H1 (cell line): ENCODE measurements at regions not wholly inside any gene's neighbourhood (a gene's known extent, or its start where the extent isn't known, plus 50 kb on each side); places are given as distances from the start of the nearest gene placed in this dataset.

ENCODE experiments used
- CTCF ChIA-PET: fragments of 300-600 bp; sonication (Branson Sonifier 250); formaldehyde crosslinking; loops from one replicate; lab custom pipeline; 2021; ENCODE audit not compliant: partially characterized antibody; lab: Charles Lee
- POLR2A ChIA-PET: fragments of 300-600 bp; sonication (Branson Sonifier 250); formaldehyde crosslinking; loops from one replicate; lab custom pipeline; 2021; ENCODE audit warnings: inconsistent platforms; ENCODE audit not compliant: partially characterized antibody; lab: Charles Lee
- DNase-seq, 2 experiments: peaks; one replicate each; pipeline versions ENCODE4 v3.0.0 to v3.0.0-alpha.2; 2010 to 2022; ENCODE audit warnings: low spot score in 2 of 2, low read depth in 1 of 2, mixed read lengths in 1 of 2
- FAIRE-seq: peaks from 2 replicates; lab custom pipeline; 2011; peaks lifted over from hg19 to GRCh38; lab: Jason Lieb, UNC
- H2AFZ ChIP-seq: 2 replicates; pipeline ENCODE4 v1.8.1; 2012; ENCODE audit warnings: low read length, inconsistent platforms
- H2AK5ac ChIP-seq: 2 replicates; pipeline ENCODE4 v1.6.1; 2013; ENCODE audit warnings: low read depth, low read length
- H2BK120ac ChIP-seq: replicated peaks from 2 replicates; pipeline ENCODE3; 2013; ENCODE audit warnings: low read depth, low read length, inconsistent platforms
- H2BK12ac ChIP-seq: 2 replicates; pipeline ENCODE4 v1.6.1; 2013; ENCODE audit warnings: low read depth, low read length
- H2BK15ac ChIP-seq: 2 replicates; pipeline ENCODE4 v1.6.1; 2013; ENCODE audit warnings: low read length
- H2BK20ac ChIP-seq: 2 replicates; pipeline ENCODE4 v1.6.1; 2013; ENCODE audit warnings: low read length
- H2BK5ac ChIP-seq: 2 replicates; pipeline ENCODE4 v1.6.1; 2013; ENCODE audit warnings: low read depth, low read length
- H3K14ac ChIP-seq: 2 replicates; pipeline ENCODE4 v1.6.1; 2013; ENCODE audit warnings: inconsistent platforms; ENCODE audit not compliant: insufficient read length
- H3K18ac ChIP-seq: 2 replicates; pipeline ENCODE4 v1.6.1; 2013; ENCODE audit warnings: low read length; ENCODE audit errors: extremely low read depth
- H3K23ac ChIP-seq: 2 replicates; pipeline ENCODE4 v1.6.1; 2013; ENCODE audit warnings: inconsistent platforms; ENCODE audit not compliant: insufficient read length
- H3K23me2 ChIP-seq: 2 replicates; pipeline ENCODE4 v1.6.1; 2013; ENCODE audit warnings: low read depth, low read length
- H3K27ac ChIP-seq: 2 replicates; pipeline ENCODE4 v1.6.1; 2011; ENCODE audit warnings: low read depth, low read length, inconsistent platforms
- H3K27me3 ChIP-seq, 4 experiments: replicated peaks in 1 of 4; 1 replicate in 1 of 4; 2 replicates in 3 of 4; pipeline versions ENCODE4 v1.6.1 to v1.8.1; 2011 to 2013; ENCODE audit warnings: low read length in 3 of 4, mild to moderate bottlenecking in 3 of 4, inconsistent platforms in 2 of 4, mixed read lengths in 2 of 4, moderate library complexity in 1 of 4; ENCODE audit not compliant: control insufficient read depth in 3 of 4, insufficient read depth in 3 of 4; ENCODE audit errors: extremely low read depth in 1 of 4
- H3K36me3 ChIP-seq, 4 experiments: 2 replicates each; pipeline versions ENCODE4 v1.6.1 to v1.8.1; 2011 to 2013; ENCODE audit warnings: mild to moderate bottlenecking in 4 of 4, low read length in 3 of 4, moderate library complexity in 2 of 4, control low read depth in 1 of 4, inconsistent platforms in 1 of 4; ENCODE audit not compliant: insufficient read depth in 4 of 4, control insufficient read depth in 2 of 4
- H3K4ac ChIP-seq: replicated peaks from 2 replicates; pipeline ENCODE3; 2013; ENCODE audit warnings: low read length, low read depth, mixed read lengths, inconsistent platforms; ENCODE audit not compliant: insufficient read length
- H3K4me1 ChIP-seq, 4 experiments: replicated peaks in 1 of 4; 1 replicate in 1 of 4; 2 replicates in 3 of 4; pipeline versions ENCODE4 v1.6.1 to v1.8.1; 2011 to 2013; ENCODE audit warnings: low read length in 3 of 4, inconsistent platforms in 2 of 4, mixed read lengths in 1 of 4; ENCODE audit not compliant: insufficient read depth in 4 of 4, control insufficient read depth in 3 of 4
- H3K4me2 ChIP-seq, 2 experiments: 2 replicates each; pipeline versions ENCODE4 v1.6.1 to v1.8.1; 2011 to 2013; ENCODE audit warnings: low read depth in 2 of 2, low read length in 2 of 2, control low read depth in 1 of 2, inconsistent platforms in 1 of 2, mild to moderate bottlenecking in 1 of 2; ENCODE audit not compliant: insufficient read depth in 1 of 2
- H3K4me3 ChIP-seq, 4 experiments: fragments of 200-600, 300-600 bp in 1 of 4; sonication (generic), shearing (Covaris generic), sonication (Bioruptor Twin) in 1 of 4; 2 replicates each; pipeline versions ENCODE4 v1.5.1 to v1.8.1; 2011 to 2016; ENCODE audit warnings: low read length in 4 of 4, low read depth in 3 of 4, control low read depth in 2 of 4, inconsistent platforms in 2 of 4, mild to moderate bottlenecking in 2 of 4, mixed read lengths in 1 of 4, moderate library complexity in 1 of 4; ENCODE audit not compliant: insufficient read depth in 2 of 4; ENCODE audit errors: extremely low read depth in 1 of 4
- H3K56ac ChIP-seq: replicated peaks from 2 replicates; pipeline ENCODE3; 2013; ENCODE audit warnings: low read depth, mild to moderate bottlenecking, mixed read lengths, low read length, inconsistent platforms; ENCODE audit not compliant: insufficient read length
- H3K79me1 ChIP-seq: 2 replicates; pipeline ENCODE4 v1.6.1; 2013; ENCODE audit warnings: low read depth, low read length, control low read depth
- H3K79me2 ChIP-seq, 2 experiments: 2 replicates each; pipeline versions ENCODE4 v1.6.1 to v1.8.1; 2012 to 2013; ENCODE audit warnings: low read length in 2 of 2, mild to moderate bottlenecking in 2 of 2, inconsistent platforms in 1 of 2; ENCODE audit not compliant: insufficient read depth in 2 of 2, control insufficient read depth in 1 of 2
- H3K9ac ChIP-seq, 4 experiments: replicated peaks in 1 of 4; 1 replicate in 1 of 4; 2 replicates in 3 of 4; pipeline versions ENCODE4 v1.6.1 to v1.8.1; 2011 to 2013; ENCODE audit warnings: low read depth in 3 of 4, low read length in 3 of 4, control low read depth in 2 of 4, mild to moderate bottlenecking in 2 of 4, moderate library complexity in 2 of 4, inconsistent platforms in 1 of 4; ENCODE audit errors: extremely low read depth in 1 of 4
- H3K9me3 ChIP-seq, 2 experiments: 2 replicates each; pipeline versions ENCODE4 v1.6.1 to v1.8.1; 2012 to 2013; ENCODE audit warnings: mild to moderate bottlenecking in 2 of 2, moderate library complexity in 2 of 2, control low read depth in 1 of 2, inconsistent platforms in 1 of 2, low read depth in 1 of 2, low read length in 1 of 2, mixed read lengths in 1 of 2; ENCODE audit not compliant: insufficient read depth in 2 of 2
- H4K20me1 ChIP-seq, 2 experiments: replicated peaks in 1 of 2; 2 replicates each; pipeline versions ENCODE3 to v1.8.1; 2011 to 2013; ENCODE audit warnings: inconsistent platforms in 2 of 2, low read length in 2 of 2, mild to moderate bottlenecking in 1 of 2; ENCODE audit not compliant: insufficient read depth in 2 of 2, control insufficient read depth in 1 of 2
- H4K5ac ChIP-seq: 2 replicates; pipeline ENCODE4 v1.6.1; 2013; ENCODE audit warnings: low read length, low read depth, mixed read lengths, inconsistent platforms; ENCODE audit not compliant: insufficient read length
- H4K8ac ChIP-seq: 2 replicates; pipeline ENCODE4 v1.8.0; 2013; ENCODE audit warnings: mild to moderate bottlenecking, moderate library complexity, low read length, inconsistent platforms; ENCODE audit not compliant: insufficient read depth; ENCODE audit errors: extremely low read depth
- H4K91ac ChIP-seq: replicated peaks from 2 replicates; pipeline ENCODE3; 2013; ENCODE audit warnings: low read length, mixed read lengths, inconsistent platforms; ENCODE audit not compliant: insufficient read length
- SAP30 ChIP-seq: fragments of 300-600 bp; sonication (generic); IDR thresholded peaks from 2 replicates; pipeline ENCODE4 v1.7.1; 2012; ENCODE audit warnings: low read length, moderate library complexity, mild to moderate bottlenecking, inconsistent platforms; ENCODE audit not compliant: insufficient read depth, insufficient replicate concordance
- SP4 ChIP-seq: IDR thresholded peaks from 2 replicates; pipeline ENCODE4 v1.6.1; 2012; ENCODE audit warnings: low read length, inconsistent platforms
- TAF7 ChIP-seq: optimal IDR thresholded peaks from 2 replicates; pipeline ENCODE3; 2011; ENCODE audit warnings: low read depth, mild to moderate bottlenecking, inconsistent platforms, low read length, moderate library complexity, borderline replicate concordance
- TCF12 ChIP-seq: IDR thresholded peaks from 2 replicates; pipeline ENCODE4 v1.6.1; 2011; ENCODE audit warnings: low read depth, mild to moderate bottlenecking, low read length
- YY1 ChIP-seq: IDR thresholded peaks from 2 replicates; pipeline ENCODE4 v1.6.1; 2011; ENCODE audit warnings: low read depth, mild to moderate bottlenecking, low read length
- WGBS, 2 experiments: shearing (Covaris generic) in 1 of 2; methylation state at CpG; one replicate each; pipeline versions ENCODE4 v1.1.6 to v1.1.7; 2013 to 2015; ENCODE audit warnings: low lambda C conversion rate in 2 of 2, mixed read lengths in 2 of 2, inconsistent platforms in 1 of 2, low coverage in 1 of 2, missing lambda C conversion rate in 1 of 2; ENCODE audit not compliant: insufficient replicate concordance in 2 of 2, insufficient coverage in 1 of 2, insufficient read length in 1 of 2; ENCODE audit errors: extremely low coverage in 1 of 2, missing lambda C conversion rate in 1 of 2; 5-methylcytosine and 5-hydroxymethylcytosine counted together
- TF ChIP-seq, protein P1 (sequence below): IDR thresholded peaks from 2 replicates; pipeline ENCODE4 v1.6.1; 2012; ENCODE audit warnings: low read length, inconsistent platforms
- TF ChIP-seq, protein P2 (sequence below): IDR thresholded peaks from 2 replicates; pipeline ENCODE4 v1.6.1; 2012; ENCODE audit warnings: inconsistent platforms

DNA sequence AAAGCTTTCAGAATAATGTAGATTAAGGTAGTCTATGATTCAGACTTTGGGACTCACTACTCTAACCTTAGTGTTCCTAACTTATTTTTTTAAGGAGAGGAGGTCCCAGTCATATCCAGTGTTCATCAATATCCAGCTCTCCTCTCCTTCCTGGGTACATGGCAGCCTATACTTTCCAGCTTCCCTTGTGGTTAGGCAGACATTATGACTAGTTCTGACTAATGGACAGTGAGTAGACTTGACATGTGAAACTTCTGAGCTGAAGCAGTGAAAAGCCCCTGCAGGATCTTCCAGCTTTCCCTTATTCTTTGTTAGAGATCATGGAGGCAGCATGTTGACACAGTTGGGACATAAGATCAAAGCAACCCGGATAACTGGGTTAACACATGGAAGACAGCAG is 144.2 kb downstream of the PTPRU start:
- H2BK12ac ChIP-seq: no peak overlapping the region
- H2AK5ac ChIP-seq: no peak overlapping the region
- no peak overlapping the region for H2BK120ac ChIP-seq
- no peak overlapping the region for H3K27ac ChIP-seq
- no peak overlapping the region for H3K4me2 ChIP-seq
- H4K20me1 ChIP-seq: no peaks in the 10 kb centered on the region
- H3K9ac ChIP-seq: no peak overlapping the region
- H3K23ac ChIP-seq: no peak overlapping the region
- no peaks in the 10 kb centered on the region for H3K79me2 ChIP-seq
- 50% methylated on average over 1 of the region's 1 CpG; no CpG with 5 or more reads in 1 of the 2 experiments for WGBS, 2 experiments
- H4K91ac ChIP-seq: no peak overlapping the region
- no peaks in the 10 kb centered on the region for H3K36me3 ChIP-seq
- no peak overlapping the region for H4K8ac ChIP-seq
- no peak overlapping the region for H2BK5ac ChIP-seq
- DNase-seq: no peak
- no peak overlapping the region for H2BK20ac ChIP-seq
- no peak overlapping the region for H3K56ac ChIP-seq
- no peak overlapping the region for H3K14ac ChIP-seq
- no peak overlapping the region for H2BK15ac ChIP-seq
- H4K5ac ChIP-seq: no peak overlapping the region
- peaks cover 7 to 19% of the 10 kb centered on the region in 2 experiments for H3K9me3 ChIP-seq
- no peaks in the 10 kb centered on the region; a peak in 2 of 7 replicates for H3K4me1 ChIP-seq
- no peaks in the 10 kb centered on the region for H3K23me2 ChIP-seq
- no peaks in the 10 kb centered on the region for H3K27me3 ChIP-seq
- POLR2A ChIA-PET: no interaction called here
- no peak overlapping the region for H3K4me3 ChIP-seq
- TF ChIP-seq, protein P1, sequence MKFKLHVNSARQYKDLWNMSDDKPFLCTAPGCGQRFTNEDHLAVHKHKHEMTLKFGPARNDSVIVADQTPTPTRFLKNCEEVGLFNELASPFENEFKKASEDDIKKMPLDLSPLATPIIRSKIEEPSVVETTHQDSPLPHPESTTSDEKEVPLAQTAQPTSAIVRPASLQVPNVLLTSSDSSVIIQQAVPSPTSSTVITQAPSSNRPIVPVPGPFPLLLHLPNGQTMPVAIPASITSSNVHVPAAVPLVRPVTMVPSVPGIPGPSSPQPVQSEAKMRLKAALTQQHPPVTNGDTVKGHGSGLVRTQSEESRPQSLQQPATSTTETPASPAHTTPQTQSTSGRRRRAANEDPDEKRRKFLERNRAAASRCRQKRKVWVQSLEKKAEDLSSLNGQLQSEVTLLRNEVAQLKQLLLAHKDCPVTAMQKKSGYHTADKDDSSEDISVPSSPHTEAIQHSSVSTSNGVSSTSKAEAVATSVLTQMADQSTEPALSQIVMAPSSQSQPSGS: no peak
- TF ChIP-seq YY1 (no peak), SP4 (no peak), SAP30 (no peak), TAF7 (no peak), TCF12 (no peak)
- TF ChIP-seq, protein P2, sequence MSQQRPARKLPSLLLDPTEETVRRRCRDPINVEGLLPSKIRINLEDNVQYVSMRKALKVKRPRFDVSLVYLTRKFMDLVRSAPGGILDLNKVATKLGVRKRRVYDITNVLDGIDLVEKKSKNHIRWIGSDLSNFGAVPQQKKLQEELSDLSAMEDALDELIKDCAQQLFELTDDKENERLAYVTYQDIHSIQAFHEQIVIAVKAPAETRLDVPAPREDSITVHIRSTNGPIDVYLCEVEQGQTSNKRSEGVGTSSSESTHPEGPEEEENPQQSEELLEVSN: no peak
- no peaks in the 10 kb centered on the region for H3K79me1 ChIP-seq
- H3K4ac ChIP-seq: no peak overlapping the region
- no peak overlapping the region for H3K18ac ChIP-seq
- no peak for FAIRE-seq
- no peak overlapping the region for H2AFZ ChIP-seq
- CTCF ChIA-PET: interaction anchor here (0.7 to 2.8 kb wide), 13 partner anchors 35 to 1010 kb away, joined by 3 to 14 read pairs (median 4); no protein-coding TSS in a partner anchor
